HG03159 (cell line): ENCODE measurements at regions not wholly inside any gene's neighbourhood (a gene's known extent, or its start where the extent isn't known, plus 50 kb on each side); places are given as distances from the start of the nearest gene placed in this dataset.
A peak's percentile ranks its signal among the peaks of the same experiment; 100 is the strongest.
"Not testable (repeated sequence)": the region's sequence is repeated elsewhere in the genome, so short reads cannot be mapped to it uniquely, and the experiment has no call there.

Experiments
- ATAC-seq: cut with Tn5 transposase; IDR thresholded peaks from one replicate; pipeline ENCODE4 v1.9.1; 2021; ENCODE audit warnings: mild to moderate bottlenecking, moderate library complexity; ENCODE audit not compliant: unreplicated experiment

GRCh38 chr12:91896286-91897024 lies 249.2 kb downstream of the BTG1 start:
- no peak for ATAC-seq

- no peak for ATAC-seq
Measured at GRCh38 chr12:91894911-91895310, 250.7 kb downstream of the BTG1 start.

GRCh38 chr12:91893476-91893875 lies 252.2 kb downstream of the BTG1 start:
- no peak for ATAC-seq

GRCh38 chr12:91892081-91892855 lies 253.4 kb downstream of the BTG1 start:
- ATAC-seq = no peak

- no peak for ATAC-seq
Measured at GRCh38 chr12:91890742-91891141, 254.9 kb downstream of the BTG1 start.

DNA sequence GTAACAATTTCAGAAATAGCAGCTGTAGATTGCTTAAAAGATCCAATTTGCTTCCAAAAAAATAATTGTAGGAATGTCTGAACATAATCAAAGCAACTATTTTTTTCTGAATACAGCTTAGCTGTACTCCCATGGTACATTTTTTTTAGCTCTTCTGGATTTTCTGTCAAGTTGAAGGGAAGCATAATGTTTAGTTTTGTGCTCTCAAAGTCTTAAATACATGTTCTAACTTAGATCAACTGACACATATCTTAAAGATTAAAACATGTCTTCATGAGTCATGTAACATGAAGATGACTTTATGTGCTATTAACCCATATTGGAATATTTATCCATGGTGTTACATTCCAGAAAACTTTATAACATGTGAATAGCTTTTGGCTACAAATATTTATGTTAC lies 255.7 kb downstream of the BTG1 start:
- no peak for ATAC-seq

GRCh38 chr12:91889059-91889458 lies 256.6 kb downstream of the BTG1 start:
- ATAC-seq = no peak

DNA sequence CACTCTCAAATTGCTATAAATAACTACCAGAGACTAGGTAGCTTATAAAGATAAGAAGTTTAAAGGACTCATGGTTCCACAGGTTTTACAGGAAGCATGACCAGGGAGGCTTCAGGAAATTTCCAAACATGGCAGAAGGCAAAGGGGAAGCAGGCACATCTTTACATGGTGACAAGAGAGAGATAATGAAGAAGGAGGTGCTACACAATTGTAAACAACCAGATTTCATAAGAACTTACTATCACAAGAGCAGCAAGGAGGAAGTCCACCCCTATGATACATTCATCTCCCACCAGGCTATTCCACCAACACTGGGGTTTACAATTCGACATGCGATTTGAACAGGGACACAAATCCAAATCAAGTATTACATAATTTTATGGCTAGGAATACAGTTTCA lies 257.7 kb downstream of the BTG1 start:
- ATAC-seq = no peak

DNA sequence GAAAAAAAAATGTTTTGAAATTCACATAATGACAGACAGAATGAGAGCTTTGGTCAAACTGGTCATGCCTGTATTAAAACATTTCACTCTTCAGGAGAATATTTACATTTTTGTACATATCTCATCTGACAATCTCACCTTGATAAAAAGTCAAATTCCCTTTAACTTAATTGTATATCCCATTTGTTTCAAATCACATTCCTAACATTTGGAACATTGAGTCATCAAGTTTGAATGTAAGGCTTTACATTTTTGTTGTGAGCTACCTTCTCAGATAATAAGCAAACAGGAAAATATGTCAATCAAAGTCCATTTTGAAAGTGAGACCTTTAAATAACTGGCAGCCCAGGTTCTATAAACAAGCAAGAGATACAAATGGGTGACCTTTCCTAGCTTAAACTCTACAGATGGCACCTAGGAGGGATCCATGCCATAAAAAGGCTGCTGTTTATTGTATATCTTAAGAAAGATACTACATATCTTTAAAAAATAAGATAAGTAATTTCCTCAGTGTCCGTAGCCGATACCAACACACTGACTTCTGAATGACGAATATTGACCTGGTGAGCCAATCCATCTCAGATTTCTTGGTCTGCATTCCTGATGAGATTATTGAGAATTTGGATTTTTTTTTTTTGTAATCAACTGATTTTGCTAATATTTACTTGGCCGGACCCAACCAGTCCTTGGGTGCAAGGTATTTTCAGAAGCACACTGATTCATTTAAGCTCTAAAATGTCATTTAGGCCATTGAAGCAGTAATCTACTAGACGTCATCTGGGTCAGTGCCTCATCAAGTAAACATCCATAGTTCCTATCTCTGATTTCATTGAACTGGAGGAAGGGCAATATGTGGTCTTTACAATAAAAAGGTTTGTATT lies 259.6 kb downstream of the BTG1 start:
- no peak for ATAC-seq

DNA sequence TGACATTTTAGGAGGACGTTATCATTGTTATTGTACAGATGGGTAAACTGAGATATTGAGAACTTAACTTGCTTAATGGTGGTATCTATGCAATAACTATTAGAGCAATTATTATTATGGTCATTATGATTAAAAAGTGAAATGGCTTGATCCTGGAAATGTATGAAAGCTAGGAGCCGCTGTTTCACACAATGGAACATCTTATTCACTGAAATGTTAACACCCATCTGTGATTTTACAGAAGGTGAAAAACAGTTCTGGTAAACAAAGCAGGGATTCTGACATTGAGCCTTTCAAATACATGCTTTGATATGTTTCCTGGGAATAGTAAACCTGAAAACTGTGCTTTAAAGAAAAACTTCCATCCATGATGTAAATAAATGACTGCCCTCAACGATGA lies 261.4 kb downstream of the BTG1 start:
- ATAC-seq = no peak

DNA sequence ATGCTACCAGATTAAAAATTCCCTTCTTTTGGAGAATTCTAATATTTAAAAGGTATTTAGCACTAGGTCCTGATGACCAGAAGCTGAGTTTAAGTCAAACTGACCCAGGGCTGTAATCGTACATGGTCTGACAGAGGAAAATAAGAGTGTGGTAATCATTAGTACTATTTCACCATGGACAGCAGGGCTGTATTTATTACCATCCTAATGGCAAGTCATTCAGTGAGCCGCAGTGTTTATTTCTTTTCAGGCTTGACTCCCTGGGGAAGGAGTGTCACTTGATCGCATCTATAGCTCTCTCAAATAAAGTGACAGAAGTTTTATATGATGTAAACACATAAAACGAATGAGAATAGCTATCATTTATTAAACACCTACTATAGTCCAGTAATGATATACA lies 261.8 kb downstream of the BTG1 start:
- no peak for ATAC-seq

DNA sequence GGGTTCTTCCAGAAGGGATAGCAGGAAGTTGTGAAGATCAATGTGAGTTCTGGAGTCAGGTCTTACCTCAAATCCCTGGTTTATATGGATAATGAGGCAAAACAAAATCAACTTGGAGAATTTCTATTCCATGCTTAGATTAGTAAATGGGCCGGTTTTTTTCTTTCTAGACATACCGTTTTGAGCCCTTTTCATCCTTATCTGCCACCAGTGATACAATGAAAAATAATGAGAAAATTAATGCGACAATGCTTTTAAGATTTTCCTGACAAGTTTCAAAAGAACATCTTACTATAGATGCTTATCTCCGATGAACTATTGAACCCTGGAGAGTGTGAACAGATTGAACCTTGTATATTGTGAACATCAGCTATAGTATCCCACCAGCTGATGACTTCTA lies 262.7 kb downstream of the BTG1 start:
- no peak for ATAC-seq

GRCh38 chr12:91880528-91880927 lies 265.1 kb downstream of the BTG1 start:
- ATAC-seq = no peak

DNA sequence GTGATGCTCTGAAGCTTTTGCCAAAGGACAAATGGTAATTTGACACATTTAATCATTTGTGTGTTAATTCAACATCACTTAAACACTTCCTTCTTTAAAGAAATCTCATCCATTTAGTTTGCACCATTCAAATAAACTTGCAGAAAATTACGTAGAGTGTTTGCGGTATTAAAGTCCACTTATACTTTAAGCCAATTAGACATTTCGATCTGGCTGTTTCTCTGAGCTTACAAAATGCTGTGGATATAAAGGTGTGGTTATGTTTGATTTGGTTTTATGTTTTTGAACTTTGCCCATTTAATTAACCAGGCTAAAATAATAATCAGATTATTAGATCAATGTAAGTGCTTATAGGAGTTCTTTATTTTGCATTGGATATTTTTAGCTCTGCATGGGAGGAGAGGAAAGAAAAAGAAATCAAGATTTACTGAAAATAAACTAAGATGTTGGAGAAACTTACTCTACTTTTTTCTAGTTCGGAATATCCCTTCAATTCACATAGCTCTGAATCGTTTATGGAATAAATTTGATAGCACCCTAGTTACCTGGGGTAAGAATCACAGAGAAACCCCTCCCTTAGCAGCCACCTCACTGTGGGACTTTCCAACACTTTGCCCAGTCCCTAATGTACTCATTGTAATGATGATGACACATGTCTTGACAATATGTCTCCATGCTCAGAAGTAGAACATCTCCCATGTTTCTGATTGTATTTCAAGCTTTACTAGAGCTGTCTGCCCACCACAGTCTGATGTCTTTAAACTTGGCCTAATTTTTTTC lies 268.0 kb downstream of the BTG1 start:
- no peak for ATAC-seq

GRCh38 chr12:91877022-91877421 lies 268.6 kb downstream of the BTG1 start:
- peak; percentile 85 for ATAC-seq

GRCh38 chr12:91875671-91876070 lies 270.0 kb downstream of the BTG1 start:
- ATAC-seq = not testable (repeated sequence)

- no peak for ATAC-seq
Measured at GRCh38 chr12:91874086-91874865, 271.4 kb downstream of the BTG1 start.

DNA sequence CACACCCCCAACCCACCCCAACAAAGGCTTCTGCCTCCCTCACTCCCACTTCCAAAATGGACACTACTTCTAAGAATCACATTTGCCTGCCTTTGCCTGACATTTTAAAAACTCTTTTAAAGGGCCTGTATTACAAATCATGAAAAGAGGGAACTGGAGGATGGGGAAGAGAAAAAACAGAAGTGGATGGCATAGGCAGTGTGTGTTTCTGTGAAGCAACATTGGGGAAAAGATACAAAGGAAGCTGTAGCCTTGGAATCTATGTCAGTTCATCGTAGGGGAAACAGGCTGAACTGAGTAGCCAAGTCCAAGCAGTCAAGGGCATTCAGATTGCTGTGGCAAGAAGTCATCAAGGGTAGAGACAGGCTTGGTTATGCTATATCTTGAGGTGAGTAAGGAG lies 273.9 kb downstream of the BTG1 start:
- ATAC-seq = no peak

GRCh38 chr12:91870872-91871707 lies 274.6 kb downstream of the BTG1 start:
- no peak for ATAC-seq
